ENCODE measurements at regions not wholly inside any gene's neighbourhood (a gene's known extent, or its start where the extent isn't known, plus 50 kb on each side); places are given as distances from the start of the nearest gene placed in this dataset.

DNA sequence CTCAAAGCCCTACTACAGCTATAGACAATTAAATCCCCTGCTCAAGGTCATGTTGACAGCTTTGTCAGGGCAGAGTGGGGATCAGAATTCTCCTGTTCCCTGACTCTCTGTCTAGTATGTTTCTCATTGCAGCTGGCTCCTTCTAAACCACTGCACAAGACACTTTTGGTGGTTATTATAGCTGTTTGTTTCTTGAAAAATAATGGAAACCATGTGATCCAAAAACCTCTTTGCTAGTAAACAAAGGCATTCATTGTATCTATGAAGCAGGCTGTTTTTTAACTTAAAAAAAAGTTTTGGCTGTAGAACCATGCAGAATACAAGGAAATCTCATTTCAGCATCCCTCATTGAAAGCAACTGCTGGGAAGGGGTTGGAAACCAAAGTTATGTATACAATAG, 352.5 kb upstream of the EPHA4 start:
- DNase-seq (no peak), ATAC-seq (no peak)
- Histone ChIP-seq H3K4me3 (no peak overlapping the region), H3K36me3 (no peaks in the 10 kb centered on the region), H3K9me3 (no peaks in the 10 kb centered on the region), H3K27ac (no peak overlapping the region), H3K4me1 (no peaks in the 10 kb centered on the region), H3K27me3 (no peaks in the 10 kb centered on the region)
- intact Hi-C loops (cut with DNase I): no loop called here
- TF ChIP-seq, protein P1, sequence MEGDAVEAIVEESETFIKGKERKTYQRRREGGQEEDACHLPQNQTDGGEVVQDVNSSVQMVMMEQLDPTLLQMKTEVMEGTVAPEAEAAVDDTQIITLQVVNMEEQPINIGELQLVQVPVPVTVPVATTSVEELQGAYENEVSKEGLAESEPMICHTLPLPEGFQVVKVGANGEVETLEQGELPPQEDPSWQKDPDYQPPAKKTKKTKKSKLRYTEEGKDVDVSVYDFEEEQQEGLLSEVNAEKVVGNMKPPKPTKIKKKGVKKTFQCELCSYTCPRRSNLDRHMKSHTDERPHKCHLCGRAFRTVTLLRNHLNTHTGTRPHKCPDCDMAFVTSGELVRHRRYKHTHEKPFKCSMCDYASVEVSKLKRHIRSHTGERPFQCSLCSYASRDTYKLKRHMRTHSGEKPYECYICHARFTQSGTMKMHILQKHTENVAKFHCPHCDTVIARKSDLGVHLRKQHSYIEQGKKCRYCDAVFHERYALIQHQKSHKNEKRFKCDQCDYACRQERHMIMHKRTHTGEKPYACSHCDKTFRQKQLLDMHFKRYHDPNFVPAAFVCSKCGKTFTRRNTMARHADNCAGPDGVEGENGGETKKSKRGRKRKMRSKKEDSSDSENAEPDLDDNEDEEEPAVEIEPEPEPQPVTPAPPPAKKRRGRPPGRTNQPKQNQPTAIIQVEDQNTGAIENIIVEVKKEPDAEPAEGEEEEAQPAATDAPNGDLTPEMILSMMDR (IDR thresholded peaks at IDR 0.05): no peak
- no peak for TF ChIP-seq POLR2A (IDR thresholded peaks at IDR 0.05)

DNA sequence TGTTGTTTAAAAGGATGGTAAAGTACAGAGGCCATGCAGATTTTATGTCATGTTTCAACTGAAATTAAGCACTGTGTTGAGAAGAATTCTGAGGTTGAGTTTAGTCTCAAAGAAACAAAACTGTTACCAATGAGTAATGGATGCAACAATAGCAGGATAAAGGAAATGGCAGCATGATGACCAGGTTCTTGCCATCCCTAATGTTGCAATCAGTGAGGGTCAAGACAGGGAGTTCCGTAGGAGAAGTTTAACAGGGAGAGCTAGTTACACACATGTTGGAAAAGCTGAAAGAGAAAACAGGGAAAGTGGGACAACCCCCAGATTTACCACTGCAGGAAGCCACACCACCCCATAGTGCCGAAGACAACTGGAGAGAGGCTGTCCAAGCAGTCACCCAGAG, 343.8 kb upstream of the EPHA4 start:
- no peaks in the 10 kb centered on the region for H3K9me3 ChIP-seq
- no peaks in the 10 kb centered on the region for H3K27me3 ChIP-seq
- WGBS, 4 donors: 67 to 80% (median 75%) methylated on average over 2 of the region's 2 CpGs
- DNase-seq (no peak), ATAC-seq (no peak)
- TF ChIP-seq POLR2A (IDR thresholded peaks at IDR 0.05): no peak
- TF ChIP-seq, protein P1 (IDR thresholded peaks at IDR 0.05): no peak
- no peak overlapping the region for H3K27ac ChIP-seq
- H3K4me3 ChIP-seq: no peak overlapping the region
- H3K36me3 ChIP-seq: no peaks in the 10 kb centered on the region
- intact Hi-C loops (cut with DNase I): no loop called here
- no peaks in the 10 kb centered on the region for H3K4me1 ChIP-seq

DNA sequence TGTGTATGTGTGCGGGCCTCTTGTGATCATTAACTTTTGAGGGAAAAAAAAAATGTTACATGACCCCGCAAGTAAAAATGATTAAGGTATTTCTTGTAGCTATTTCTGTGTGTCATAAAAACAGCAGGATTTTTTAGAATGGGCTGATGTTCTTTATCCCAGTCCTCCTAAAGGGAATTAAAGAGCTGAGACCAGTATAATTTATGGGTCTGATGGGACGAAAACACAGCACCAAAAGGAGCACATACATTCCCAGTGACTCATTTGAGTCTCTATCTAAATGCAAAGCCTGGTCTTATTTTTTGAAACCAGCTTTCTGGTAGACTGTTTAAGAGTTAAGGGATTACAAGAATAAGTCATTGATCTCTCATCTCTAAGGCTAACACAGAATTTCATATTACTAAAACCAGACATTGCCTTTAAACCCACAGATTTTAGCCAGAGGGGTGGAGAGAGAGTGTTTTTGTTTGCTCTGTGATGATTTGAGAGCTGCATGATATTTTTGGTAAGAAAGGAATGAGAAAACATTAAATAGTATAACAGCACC, 342.3 kb upstream of the EPHA4 start:
- Histone ChIP-seq H3K9me3 (no peaks in the 10 kb centered on the region), H3K4me3 (no peak overlapping the region), H3K27me3 (no peaks in the 10 kb centered on the region), H3K4me1 (no peaks in the 10 kb centered on the region), H3K36me3 (no peaks in the 10 kb centered on the region), H3K27ac (no peak overlapping the region)
- TF ChIP-seq, protein P1 (IDR thresholded peaks at IDR 0.05): no peak
- no peak for TF ChIP-seq POLR2A (IDR thresholded peaks at IDR 0.05)
- no peak for DNase-seq
- no peak for ATAC-seq
- WGBS, 4 donors: 58 to 66% (median 64%) methylated on average over 3 of the region's 3 CpGs
- intact Hi-C loops (cut with DNase I): no loop called here

DNA sequence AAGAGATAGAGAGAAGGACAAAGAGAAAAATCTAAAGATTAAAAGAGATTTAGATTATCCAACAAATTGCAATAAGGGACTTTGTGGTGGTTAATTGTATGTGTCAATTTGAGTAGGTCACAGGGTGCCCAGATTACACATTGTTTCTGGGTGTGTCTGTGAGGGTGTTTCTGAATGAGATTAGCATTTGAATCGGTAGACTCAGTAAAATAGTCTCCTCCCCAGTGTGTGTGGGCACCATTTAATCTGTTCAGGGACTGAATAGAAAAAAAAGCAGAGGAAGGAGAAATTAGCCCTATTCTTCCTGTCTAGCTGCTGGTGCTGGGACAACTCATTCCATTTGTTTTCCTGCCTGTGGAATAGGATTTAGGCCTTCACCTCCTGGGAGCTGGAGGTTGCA, 339.8 kb upstream of the EPHA4 start:
- Histone ChIP-seq H3K4me3 (no peak overlapping the region), H3K27me3 (no peaks in the 10 kb centered on the region), H3K9me3 (no peaks in the 10 kb centered on the region), H3K27ac (no peak overlapping the region), H3K36me3 (no peaks in the 10 kb centered on the region), H3K4me1 (no peaks in the 10 kb centered on the region)
- no peak for TF ChIP-seq POLR2A (IDR thresholded peaks at IDR 0.05)
- TF ChIP-seq, protein P1 (IDR thresholded peaks at IDR 0.05): no peak
- DNase-seq (no peak), ATAC-seq (no peak)
- intact Hi-C loops (cut with DNase I): no loop called here
- whole genome bisulfite sequencing, 4 donors: 42 to 60% (median 51%) methylated on average over 1 of the region's 1 CpG
